ENCODE measurements at regions not wholly inside any gene's neighbourhood (a gene's known extent, or its start where the extent isn't known, plus 50 kb on each side); places are given as distances from the start of the nearest gene placed in this dataset.

DNA sequence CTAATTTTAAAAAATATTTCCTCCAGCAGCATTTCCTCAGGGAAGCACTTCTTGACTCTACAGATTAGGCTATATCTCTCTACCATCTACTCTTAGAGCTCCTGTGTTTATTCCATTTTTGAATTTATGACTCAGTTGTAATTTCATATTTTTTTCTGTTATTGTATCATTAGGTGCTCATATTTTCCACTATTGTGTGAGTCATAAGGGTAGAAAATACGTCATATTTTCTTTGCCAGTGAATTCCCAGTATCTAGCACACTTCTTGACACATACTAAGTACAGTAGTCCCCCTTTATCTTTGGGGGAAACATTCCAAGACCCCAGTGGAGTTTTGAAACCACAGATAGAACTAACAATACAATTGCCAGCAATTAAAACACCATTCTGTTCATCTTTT, 431.2 kb downstream of the GASK1B start:
- H3K4me3 ChIP-seq (ENCODE audit: low read depth, low read length) = no peak overlapping the region
- no peak for DNase-seq (ENCODE audit: low read depth)
- TF ChIP-seq, protein P1, sequence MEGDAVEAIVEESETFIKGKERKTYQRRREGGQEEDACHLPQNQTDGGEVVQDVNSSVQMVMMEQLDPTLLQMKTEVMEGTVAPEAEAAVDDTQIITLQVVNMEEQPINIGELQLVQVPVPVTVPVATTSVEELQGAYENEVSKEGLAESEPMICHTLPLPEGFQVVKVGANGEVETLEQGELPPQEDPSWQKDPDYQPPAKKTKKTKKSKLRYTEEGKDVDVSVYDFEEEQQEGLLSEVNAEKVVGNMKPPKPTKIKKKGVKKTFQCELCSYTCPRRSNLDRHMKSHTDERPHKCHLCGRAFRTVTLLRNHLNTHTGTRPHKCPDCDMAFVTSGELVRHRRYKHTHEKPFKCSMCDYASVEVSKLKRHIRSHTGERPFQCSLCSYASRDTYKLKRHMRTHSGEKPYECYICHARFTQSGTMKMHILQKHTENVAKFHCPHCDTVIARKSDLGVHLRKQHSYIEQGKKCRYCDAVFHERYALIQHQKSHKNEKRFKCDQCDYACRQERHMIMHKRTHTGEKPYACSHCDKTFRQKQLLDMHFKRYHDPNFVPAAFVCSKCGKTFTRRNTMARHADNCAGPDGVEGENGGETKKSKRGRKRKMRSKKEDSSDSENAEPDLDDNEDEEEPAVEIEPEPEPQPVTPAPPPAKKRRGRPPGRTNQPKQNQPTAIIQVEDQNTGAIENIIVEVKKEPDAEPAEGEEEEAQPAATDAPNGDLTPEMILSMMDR (conservative IDR thresholded peaks at IDR 0.05; ENCODE audit: low read depth, low read length) = no peak

DNA sequence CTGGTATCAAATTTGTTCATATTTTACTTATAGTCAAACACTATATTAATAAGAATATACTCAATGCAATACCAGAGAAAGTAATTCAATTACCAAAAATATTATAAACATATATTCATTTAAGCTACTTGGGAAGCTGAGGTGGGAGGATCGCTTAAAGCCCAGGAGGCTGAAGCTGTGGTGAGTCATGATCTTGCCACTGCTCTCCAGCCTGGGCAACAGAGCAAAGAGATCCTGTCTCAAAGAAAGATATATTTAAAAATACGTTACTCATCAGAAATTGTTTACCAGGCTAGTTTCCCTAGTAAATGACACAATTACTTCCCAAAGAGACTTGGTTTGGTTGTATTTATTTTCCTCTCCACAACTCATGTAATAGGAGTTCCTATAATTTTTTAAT, 433.6 kb downstream of the GASK1B start:
- peak; percentile 28 for DNase-seq (ENCODE audit: low read depth)

DNA sequence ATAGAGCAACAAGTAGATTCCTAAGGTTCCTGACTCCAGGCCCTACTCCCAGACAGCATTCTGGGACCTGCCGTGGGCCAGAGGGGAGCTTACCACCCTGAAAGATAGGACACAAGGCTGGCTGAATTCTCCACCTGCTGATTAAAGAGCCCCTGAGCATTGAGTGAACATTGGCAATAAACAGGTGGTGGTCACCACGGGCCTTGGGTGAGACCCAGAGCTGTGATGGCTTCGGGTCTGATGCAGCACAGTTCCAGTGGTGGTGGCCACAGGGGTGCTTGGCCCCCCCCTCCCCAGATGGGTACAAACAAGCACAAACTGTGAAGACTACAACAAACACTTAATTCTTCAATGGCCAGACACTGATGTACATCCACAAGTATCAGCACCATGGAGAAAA, 444.6 kb downstream of the GASK1B start:
- no peak overlapping the region for H3K4me3 ChIP-seq (ENCODE audit: low read depth, low read length)
- TF ChIP-seq, protein P1 (conservative IDR thresholded peaks at IDR 0.05; ENCODE audit: low read depth, low read length) = no peak
- DNase-seq (ENCODE audit: low read depth) = no peak

More for the DNA sequence above, 433.6 kb downstream of the GASK1B start:
- no peak overlapping the region for H3K4me3 ChIP-seq (ENCODE audit: low read depth, low read length)
- TF ChIP-seq, protein P1 (conservative IDR thresholded peaks at IDR 0.05; ENCODE audit: low read depth, low read length) = no peak

DNA sequence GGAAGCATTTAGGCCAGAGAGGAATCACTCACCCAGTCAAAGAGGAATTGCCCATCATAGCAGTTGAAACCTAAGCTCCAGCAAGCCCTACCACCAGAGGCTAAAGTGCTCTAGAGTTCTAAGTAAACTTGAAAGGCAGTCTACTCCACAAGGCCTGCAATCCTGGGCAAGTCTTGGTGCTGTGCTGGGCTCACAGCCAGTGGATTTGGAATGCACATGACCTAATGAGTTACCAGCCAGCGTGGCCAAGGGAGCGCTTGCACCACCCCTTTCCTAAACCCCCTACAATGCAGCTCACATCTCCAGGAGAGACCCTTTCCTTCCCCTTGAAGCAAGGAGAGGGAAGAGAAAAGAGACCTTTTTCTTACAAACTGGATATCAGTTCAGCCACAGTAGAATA, 445.7 kb downstream of the GASK1B start:
- TF ChIP-seq, protein P1 (conservative IDR thresholded peaks at IDR 0.05; ENCODE audit: low read depth, low read length) = no peak
- H3K4me3 ChIP-seq (ENCODE audit: low read depth, low read length) = no peak overlapping the region
- DNase-seq (ENCODE audit: low read depth) = no peak

GRCh38 chr4:157722146-157722545, 450.7 kb downstream of the GASK1B start:
- TF ChIP-seq, protein P1 (conservative IDR thresholded peaks at IDR 0.05; ENCODE audit: low read depth, low read length) = no peak
- no peak overlapping the region for H3K4me3 ChIP-seq (ENCODE audit: low read depth, low read length)
- no peak for DNase-seq (ENCODE audit: low read depth)

GRCh38 chr4:157713342-157713741, 459.5 kb downstream of the GASK1B start:
- TF ChIP-seq, protein P1 (conservative IDR thresholded peaks at IDR 0.05; ENCODE audit: low read depth, low read length) = no peak
- DNase-seq (ENCODE audit: low read depth) = no peak

GRCh38 chr4:157706155-157706554, 466.7 kb downstream of the GASK1B start:
- H3K4me3 ChIP-seq (ENCODE audit: low read depth, low read length) = no peak overlapping the region
- TF ChIP-seq, protein P1 (conservative IDR thresholded peaks at IDR 0.05; ENCODE audit: low read depth, low read length) = no peak
- no peak for DNase-seq (ENCODE audit: low read depth)

More at GRCh38 chr4:157713342-157713741, 459.5 kb downstream of the GASK1B start:
- no peak overlapping the region for H3K4me3 ChIP-seq (ENCODE audit: low read depth, low read length)
